SH-SY5Y (cell line): ENCODE measurements at regions not wholly inside any gene's neighbourhood (a gene's known extent, or its start where the extent isn't known, plus 50 kb on each side); places are given as distances from the start of the nearest gene placed in this dataset.

Experiments used
- GATA2 ChIP-seq: IDR thresholded peaks from 2 replicates; pipeline ENCODE4 v1.6.1; 2011; ENCODE audit warnings: mild to moderate bottlenecking, low read depth, low read length
- GATA3 ChIP-seq: IDR thresholded peaks from 2 replicates; pipeline ENCODE4 v1.6.1; 2011; ENCODE audit warnings: low read depth, mild to moderate bottlenecking, low read length, moderate library complexity

DNA sequence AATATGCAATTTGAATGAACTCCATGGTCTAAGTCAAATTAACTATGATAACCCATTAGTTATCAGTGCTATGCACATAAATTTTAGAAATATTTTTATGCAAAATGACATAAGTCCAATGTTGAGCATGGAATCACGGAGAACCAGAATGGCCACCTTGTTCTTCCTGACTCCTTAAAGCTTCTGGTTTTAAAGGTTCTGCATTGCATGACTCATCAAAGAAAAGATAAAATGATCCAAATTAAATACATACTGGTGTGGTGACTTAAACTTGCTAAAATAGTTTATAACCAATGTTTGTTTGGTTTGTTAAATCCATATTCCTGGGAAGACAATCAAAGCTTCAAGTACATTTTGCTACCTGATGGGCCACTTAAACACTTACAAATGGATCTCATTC lies 1146.9 kb upstream of the NRXN1 start:
- TF ChIP-seq GATA2 (no peak), GATA3 (no peak)
